Activated naive CD8-positive, alpha-beta T cell (primary cell): ENCODE measurements at regions not wholly inside any gene's neighbourhood (a gene's known extent, or its start where the extent isn't known, plus 50 kb on each side); places are given as distances from the start of the nearest gene placed in this dataset.

Experiments
- H3K27ac Mint-ChIP-seq: one replicate; pipeline ENCODE4 v1.8.0; 2021; ENCODE audit warnings: mixed read lengths
- H3K27me3 Mint-ChIP-seq: one replicate; pipeline ENCODE4 v1.8.0; 2021; ENCODE audit warnings: mixed read lengths
- H3K36me3 Mint-ChIP-seq: one replicate; pipeline ENCODE4 v1.8.0; 2021; ENCODE audit warnings: mixed read lengths
- H3K4me1 Mint-ChIP-seq: one replicate; pipeline ENCODE4 v1.8.0; 2021; ENCODE audit warnings: low read depth, mixed read lengths
- H3K4me3 Mint-ChIP-seq: one replicate; pipeline ENCODE4 v1.8.0; 2021; ENCODE audit warnings: mild to moderate bottlenecking, mixed read lengths
- H3K9me3 Mint-ChIP-seq: one replicate; pipeline ENCODE4 v1.8.0; 2021; ENCODE audit warnings: low read depth, mixed read lengths

DNA sequence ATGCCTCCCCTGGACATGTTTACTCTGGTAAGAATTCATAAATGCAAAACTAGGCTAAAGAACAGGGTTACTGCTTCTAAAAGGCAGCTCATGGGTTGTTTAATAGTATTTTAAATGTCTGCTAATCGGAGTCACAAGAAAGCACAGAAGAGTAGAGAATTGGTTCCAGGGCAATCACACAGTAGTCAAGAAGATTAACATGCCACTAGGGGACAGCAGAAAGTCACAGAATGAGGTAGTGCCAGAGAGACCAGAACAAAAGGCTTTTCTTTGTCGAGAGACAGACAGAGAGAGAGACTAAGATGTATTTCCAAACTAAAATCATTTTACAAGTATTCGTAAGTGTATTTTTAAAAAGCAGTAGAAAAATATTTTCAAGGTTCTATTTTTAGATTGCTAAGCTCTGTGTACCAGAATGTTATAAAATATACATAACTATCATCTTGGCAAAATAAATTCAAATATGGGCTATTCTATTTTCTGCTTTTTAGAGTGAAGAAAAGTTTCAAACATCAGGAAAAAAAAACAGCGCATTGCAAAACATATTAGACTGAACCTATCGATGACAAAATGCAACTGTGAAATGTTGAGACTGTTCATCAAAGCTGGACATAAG is 78.3 kb upstream of the CDIN1 start:
- Mint-ChIP-seq H3K4me3 (no peak overlapping the region), H3K4me1 (no peaks in the 10 kb centered on the region), H3K27me3 (peaks cover 6% of the 10 kb centered on the region), H3K9me3 (no peaks in the 10 kb centered on the region), H3K27ac (no peak overlapping the region), H3K36me3 (no peaks in the 10 kb centered on the region)

DNA sequence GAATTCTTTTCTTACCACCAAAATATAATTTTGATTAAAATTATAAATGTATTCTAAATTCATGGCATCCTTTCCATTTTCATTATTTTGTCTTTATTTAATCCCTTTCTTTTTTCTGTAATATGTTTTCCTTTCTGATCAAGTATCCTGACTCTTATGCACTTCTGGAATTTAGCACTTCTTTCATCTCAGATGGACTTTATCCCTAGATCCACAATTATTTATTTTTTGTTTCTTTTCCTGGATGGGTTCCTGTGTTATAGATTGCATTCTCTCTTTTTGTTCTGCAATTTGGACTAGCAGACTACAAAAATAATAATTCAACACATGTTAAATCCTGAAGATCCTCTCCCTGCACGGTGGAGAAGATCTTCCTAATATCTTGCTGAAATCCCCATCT is 76.9 kb upstream of the CDIN1 start:
- H3K9me3 Mint-ChIP-seq: no peaks in the 10 kb centered on the region
- peaks cover 10% of the 10 kb centered on the region for H3K27me3 Mint-ChIP-seq
- H3K4me3 Mint-ChIP-seq: no peak overlapping the region
- no peaks in the 10 kb centered on the region for H3K36me3 Mint-ChIP-seq
- H3K4me1 Mint-ChIP-seq: no peaks in the 10 kb centered on the region
- H3K27ac Mint-ChIP-seq: no peak overlapping the region

DNA sequence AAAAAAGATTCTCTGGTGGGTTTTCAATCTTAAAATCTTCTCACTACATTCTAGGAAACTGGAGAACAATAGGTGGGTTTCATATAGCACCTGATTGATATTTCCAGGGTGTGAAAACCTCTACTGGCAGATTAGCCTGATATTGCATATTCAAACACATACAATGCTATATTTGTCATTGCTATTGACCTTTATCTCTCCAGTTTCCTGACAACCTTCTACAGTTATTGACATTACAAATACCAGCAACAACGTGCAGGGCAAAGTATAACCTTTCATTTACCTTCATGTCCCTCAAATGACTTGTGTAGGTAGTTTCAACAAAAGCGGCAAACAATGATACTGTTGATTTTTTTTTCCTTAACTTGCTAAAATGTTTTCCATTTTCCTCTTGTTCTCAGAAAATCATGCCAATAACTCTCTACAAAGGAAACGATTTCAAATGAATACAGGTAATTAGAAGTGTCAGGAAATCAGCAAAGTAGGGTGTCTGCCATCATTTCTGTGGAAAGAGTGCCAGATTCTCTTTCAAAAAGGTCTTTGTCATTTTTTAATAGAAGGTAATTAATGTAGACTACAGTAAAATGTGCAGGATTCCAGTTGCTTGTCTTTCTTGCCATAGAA is 72.6 kb upstream of the CDIN1 start:
- no peaks in the 10 kb centered on the region for H3K9me3 Mint-ChIP-seq
- H3K4me1 Mint-ChIP-seq: no peaks in the 10 kb centered on the region
- no peak overlapping the region for H3K27ac Mint-ChIP-seq
- no peak overlapping the region for H3K4me3 Mint-ChIP-seq
- no peaks in the 10 kb centered on the region for H3K36me3 Mint-ChIP-seq
- peaks cover 17% of the 10 kb centered on the region for H3K27me3 Mint-ChIP-seq

DNA sequence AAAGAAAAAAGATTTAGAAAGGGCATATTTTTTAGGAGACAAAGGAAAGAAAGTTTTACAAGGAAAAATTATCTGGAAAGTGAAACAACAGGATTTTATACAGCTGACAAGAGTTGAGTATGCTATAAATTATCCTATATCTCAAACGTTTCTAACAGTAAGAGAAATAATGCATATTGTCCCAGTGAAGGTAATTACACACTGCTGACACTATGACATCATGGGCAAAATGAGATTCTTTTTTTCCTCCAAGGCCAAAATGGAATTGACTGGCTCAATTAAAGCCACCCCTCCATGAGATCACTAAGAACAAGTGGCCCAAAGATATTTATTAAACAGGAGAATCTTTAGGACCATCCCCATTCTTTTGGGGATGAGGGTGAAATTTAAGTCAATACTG is 72.0 kb upstream of the CDIN1 start:
- Mint-ChIP-seq H3K27ac (no peak overlapping the region), H3K4me1 (no peaks in the 10 kb centered on the region), H3K36me3 (no peaks in the 10 kb centered on the region), H3K9me3 (no peaks in the 10 kb centered on the region), H3K27me3 (peaks cover 18% of the 10 kb centered on the region), H3K4me3 (no peak overlapping the region)

DNA sequence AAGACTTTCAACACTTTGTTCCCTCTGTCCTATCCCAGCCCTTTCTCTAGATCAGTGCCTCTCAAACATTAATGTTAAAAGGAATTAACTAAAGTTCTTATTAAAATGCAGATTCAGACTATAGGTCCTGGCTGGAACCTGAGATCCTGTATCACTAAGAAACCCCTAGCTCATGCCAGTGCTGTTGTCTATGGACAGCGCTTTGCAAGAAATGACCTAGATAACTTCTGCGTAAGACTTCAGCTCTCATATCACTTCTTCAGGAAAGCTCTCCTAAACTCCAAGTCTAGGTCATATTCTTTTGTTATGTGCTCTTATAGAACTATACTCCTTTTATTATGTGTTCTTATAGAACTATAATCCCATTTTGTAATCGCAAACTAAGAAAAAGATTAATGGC is 67.8 kb upstream of the CDIN1 start:
- Mint-ChIP-seq H3K36me3 (no peaks in the 10 kb centered on the region), H3K4me1 (no peaks in the 10 kb centered on the region), H3K27me3 (peaks cover 14% of the 10 kb centered on the region), H3K9me3 (no peaks in the 10 kb centered on the region), H3K27ac (no peak overlapping the region), H3K4me3 (no peak overlapping the region)

DNA sequence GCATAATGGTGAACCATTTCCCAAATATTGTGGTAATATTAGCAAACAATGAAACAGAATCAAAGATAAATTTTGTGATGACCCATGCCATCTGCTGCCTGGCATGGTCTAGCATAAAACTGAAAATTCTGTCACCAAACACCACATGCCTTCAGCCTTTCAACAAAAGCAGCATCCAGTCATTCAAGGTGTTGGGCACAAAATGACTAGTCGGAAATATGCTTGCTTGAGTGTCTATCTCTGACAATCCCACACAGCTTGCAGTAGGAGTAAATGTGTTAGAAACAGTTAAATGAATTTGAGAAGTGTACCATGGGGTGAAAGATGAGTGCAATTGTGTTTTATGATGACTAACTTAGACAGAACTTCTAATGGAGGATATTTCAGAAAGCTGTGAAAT is 61.7 kb upstream of the CDIN1 start:
- H3K27me3 Mint-ChIP-seq: peaks cover 1% of the 10 kb centered on the region
- no peak overlapping the region for H3K4me3 Mint-ChIP-seq
- H3K36me3 Mint-ChIP-seq: no peaks in the 10 kb centered on the region
- H3K9me3 Mint-ChIP-seq: no peaks in the 10 kb centered on the region
- no peaks in the 10 kb centered on the region for H3K4me1 Mint-ChIP-seq
- no peak overlapping the region for H3K27ac Mint-ChIP-seq

DNA sequence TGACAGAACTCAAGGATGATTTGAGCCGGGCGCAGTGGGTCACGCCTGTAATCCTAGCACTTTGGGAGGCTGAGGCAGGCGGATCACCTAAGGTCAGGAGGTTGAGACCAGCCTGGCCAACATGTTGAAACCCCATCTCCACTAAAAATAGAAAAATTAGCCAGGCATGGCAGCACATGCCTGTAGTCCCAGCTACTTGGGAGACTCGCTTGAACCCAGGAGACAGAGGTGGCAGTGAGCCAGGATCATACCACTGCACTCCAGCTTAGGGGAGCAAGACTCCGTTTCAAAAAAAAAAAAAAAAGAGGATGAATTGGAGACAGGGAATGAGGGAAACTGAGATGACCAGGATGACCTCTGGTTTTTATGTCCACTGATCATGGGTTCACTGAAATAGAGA is 60.4 kb upstream of the CDIN1 start:
- Mint-ChIP-seq H3K9me3 (no peaks in the 10 kb centered on the region), H3K36me3 (no peaks in the 10 kb centered on the region)

DNA sequence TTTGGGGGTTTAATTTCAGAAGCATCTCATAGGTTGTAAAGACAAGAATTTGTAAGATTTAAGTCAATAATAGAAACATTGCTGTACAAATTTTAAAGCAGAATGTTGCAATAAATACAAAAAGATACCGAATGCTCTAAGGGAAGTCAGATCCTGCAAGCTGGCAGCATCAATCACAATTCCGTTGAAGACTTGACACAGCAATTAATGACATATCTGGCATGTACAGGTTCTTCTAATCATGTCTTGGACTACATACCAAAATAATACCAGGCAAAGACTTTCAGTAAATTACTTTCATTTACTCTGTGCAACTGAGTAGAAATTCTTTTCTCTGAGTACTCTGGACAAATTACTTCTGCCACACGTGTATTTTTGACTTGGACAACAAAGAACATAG is 54.0 kb upstream of the CDIN1 start:
- Mint-ChIP-seq H3K36me3 (no peaks in the 10 kb centered on the region), H3K4me1 (no peaks in the 10 kb centered on the region), H3K4me3 (no peak overlapping the region), H3K27ac (no peak overlapping the region), H3K9me3 (no peaks in the 10 kb centered on the region), H3K27me3 (peaks cover 9% of the 10 kb centered on the region)

More for the DNA sequence above, 60.4 kb upstream of the CDIN1 start:
- H3K27me3 Mint-ChIP-seq: peaks cover 1% of the 10 kb centered on the region
- H3K27ac Mint-ChIP-seq: no peak overlapping the region
- H3K4me3 Mint-ChIP-seq: no peak overlapping the region
- no peaks in the 10 kb centered on the region for H3K4me1 Mint-ChIP-seq

DNA sequence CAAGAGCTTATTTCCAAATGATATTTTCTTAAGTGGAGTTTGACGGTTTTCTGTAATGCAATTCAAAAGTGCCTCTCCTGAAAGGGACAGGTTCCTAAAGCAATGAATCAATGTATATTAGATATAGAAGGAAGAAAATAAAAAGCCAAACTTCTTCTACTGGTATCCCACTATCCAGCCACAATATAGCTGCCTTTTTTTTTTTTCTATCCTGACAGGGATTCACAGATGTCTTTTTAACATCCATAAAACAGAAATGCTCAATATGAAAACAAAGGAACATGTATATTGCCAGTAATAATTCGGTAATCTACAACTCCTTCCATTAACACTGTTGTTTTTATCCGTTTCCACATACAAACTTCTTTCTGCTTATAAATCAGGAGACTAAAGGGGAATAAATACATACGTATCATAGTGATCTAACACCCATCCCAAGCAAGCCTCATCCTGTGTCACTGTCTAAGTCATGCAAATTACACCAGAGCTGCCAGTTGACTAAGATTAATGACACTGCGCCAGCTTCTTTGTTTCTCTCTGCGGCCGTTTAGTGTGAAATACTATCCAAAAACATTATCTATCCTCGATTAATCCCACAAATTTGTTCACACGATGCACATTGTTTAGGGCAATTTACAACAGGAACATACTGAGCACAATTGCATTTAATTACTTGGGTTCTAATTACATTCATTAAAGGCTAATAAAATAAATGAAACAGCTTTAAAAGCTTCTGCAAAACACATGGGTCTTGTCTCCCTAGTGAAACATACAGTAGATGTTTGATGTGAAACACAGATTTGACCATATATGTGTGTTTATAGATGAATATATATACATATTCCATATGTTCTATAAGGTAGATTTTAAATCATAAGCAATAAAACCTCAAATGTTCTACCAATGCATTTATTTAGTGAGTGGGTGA is 51.9 kb upstream of the CDIN1 start:
- H3K4me1 Mint-ChIP-seq: no peaks in the 10 kb centered on the region
- H3K27ac Mint-ChIP-seq: no peak overlapping the region
- H3K9me3 Mint-ChIP-seq: no peaks in the 10 kb centered on the region
- H3K36me3 Mint-ChIP-seq: no peaks in the 10 kb centered on the region
- H3K27me3 Mint-ChIP-seq: peaks cover 13% of the 10 kb centered on the region
- no peak overlapping the region for H3K4me3 Mint-ChIP-seq

DNA sequence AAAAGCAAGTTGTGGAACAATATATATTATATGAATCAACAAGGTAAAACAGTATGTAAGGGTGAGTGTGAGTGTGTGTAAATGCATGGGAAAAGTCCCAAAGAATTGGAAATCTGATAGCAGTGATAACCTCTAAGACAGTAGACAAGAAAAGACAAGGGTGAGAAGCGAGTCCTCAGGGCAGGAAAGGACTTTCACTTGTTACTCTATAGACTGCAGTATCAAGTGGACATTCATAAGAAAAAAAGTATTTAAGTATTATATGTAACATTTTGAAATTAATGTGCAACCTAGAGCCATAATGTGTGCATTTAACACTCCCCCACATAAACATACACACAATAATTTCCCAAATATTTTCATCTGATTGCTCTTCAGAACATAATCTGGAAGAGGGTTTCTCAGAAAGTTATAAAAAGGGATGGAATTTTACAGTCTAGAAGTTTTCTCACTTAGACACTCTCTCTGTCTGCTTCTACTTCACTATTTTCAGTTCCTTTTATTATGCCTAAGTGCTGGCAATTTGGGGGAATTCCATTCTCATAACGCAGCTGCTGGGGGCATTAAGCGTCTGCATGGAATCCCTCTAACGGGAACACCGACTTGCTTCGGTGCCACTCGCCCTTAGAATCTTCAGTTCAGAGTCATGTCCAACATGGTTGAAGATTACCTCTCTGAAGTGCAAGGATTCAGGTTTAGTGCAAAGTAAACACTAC is 50.0 kb upstream of the CDIN1 start:
- H3K9me3 Mint-ChIP-seq: no peaks in the 10 kb centered on the region
- no peaks in the 10 kb centered on the region for H3K4me1 Mint-ChIP-seq
- peaks cover 13% of the 10 kb centered on the region for H3K27me3 Mint-ChIP-seq
- no peaks in the 10 kb centered on the region for H3K36me3 Mint-ChIP-seq
- no peak overlapping the region for H3K27ac Mint-ChIP-seq
- no peak overlapping the region for H3K4me3 Mint-ChIP-seq
